PC-9 (cell line): ENCODE measurements at regions not wholly inside any gene's neighbourhood (a gene's known extent, or its start where the extent isn't known, plus 50 kb on each side); places are given as distances from the start of the nearest gene placed in this dataset.

Experiments
- CTCF ChIP-seq: fragments of 200-600 bp; sonication (generic); conservative IDR thresholded peaks from 2 replicates; pipeline ENCODE4 v1.6.1; 2017; ENCODE audit warnings: mixed run types, antibody characterized with exemption, mild to moderate bottlenecking, moderate library complexity
- EZH2 ChIP-seq: fragments of 200-600 bp; sonication (generic); IDR thresholded peaks from 2 replicates; pipeline ENCODE4 v1.8.0; 2017; ENCODE audit warnings: antibody characterized with exemption, low read depth

- TF ChIP-seq EZH2 (no peak), CTCF (no peak)
Measured at GRCh38 chr3:148333091-148333490, 364.6 kb upstream of the AGTR1 start.
